GM23338 (cell line): ENCODE measurements at regions not wholly inside any gene's neighbourhood (a gene's known extent, or its start where the extent isn't known, plus 50 kb on each side); places are given as distances from the start of the nearest gene placed in this dataset.

Experiments used
- ATAC-seq: fragments of 200-7000 bp; cut with Tn5 transposase; 3 replicates; pipeline ENCODE4 v1.9.1; 2020
- DNase-seq: peaks from one replicate; pipeline ENCODE4 v3.0.0-alpha.2; 2015; ENCODE audit warnings: low spot score
- H2AFZ ChIP-seq: fragments of 200-600 bp; sonication (generic); 2 replicates; pipeline ENCODE4 v1.8.0; 2016; ENCODE audit warnings: antibody characterized with exemption, mild to moderate bottlenecking, moderate library complexity
- H3F3A ChIP-seq: fragments of 200-600 bp; sonication (generic); replicated peaks from 2 replicates; pipeline ENCODE4 v1.8.0; 2017; ENCODE audit warnings: antibody characterized with exemption, mixed run types, low read depth
- H3K27ac ChIP-seq: fragments of 200-600 bp; sonication (generic); 2 replicates; pipeline ENCODE4 v1.6.1; 2016; ENCODE audit warnings: low read depth
- H3K27me3 ChIP-seq: fragments of 200-600 bp; sonication (generic); 2 replicates; pipeline ENCODE4 v1.8.0; 2016; ENCODE audit warnings: mild to moderate bottlenecking, mixed run types, moderate library complexity; ENCODE audit not compliant: insufficient read depth
- H3K36me3 ChIP-seq: fragments of 200-600 bp; sonication (generic); 2 replicates; pipeline ENCODE4 v1.8.0; 2016; ENCODE audit warnings: mild to moderate bottlenecking; ENCODE audit not compliant: insufficient read depth
- H3K4me1 ChIP-seq: fragments of 200-600 bp; sonication (generic); 2 replicates; pipeline ENCODE4 v1.8.0; 2016; ENCODE audit warnings: mild to moderate bottlenecking, moderate library complexity; ENCODE audit not compliant: insufficient read depth
- H3K4me2 ChIP-seq: fragments of 200-600 bp; sonication (generic); 2 replicates; pipeline ENCODE4 v1.7.1; 2017; ENCODE audit warnings: mixed run types
- H3K4me3 ChIP-seq: fragments of 200-600 bp; sonication (generic); 2 replicates; pipeline ENCODE4 v1.6.1; 2016; ENCODE audit warnings: mixed run types
- H3K79me2 ChIP-seq: fragments of 200-600 bp; sonication (generic); replicated peaks from 2 replicates; pipeline ENCODE4 v1.8.0; 2017; ENCODE audit warnings: mild to moderate bottlenecking; ENCODE audit not compliant: insufficient read depth
- H3K9me2 ChIP-seq: fragments of 200-600 bp; sonication (generic); 2 replicates; pipeline ENCODE4 v1.8.0; 2017; ENCODE audit not compliant: insufficient read depth
- H4K20me1 ChIP-seq: fragments of 200-600 bp; sonication (generic); replicated peaks from 2 replicates; pipeline ENCODE4 v1.8.0; 2017; ENCODE audit warnings: mild to moderate bottlenecking; ENCODE audit not compliant: insufficient read depth
- H3K27ac Mint-ChIP-seq: 2 replicates; pipeline ENCODE4 v1.8.0; 2020; ENCODE audit warnings: inconsistent platforms, mild to moderate bottlenecking, moderate library complexity, mixed read lengths
- H3K27me3 Mint-ChIP-seq: 3 replicates; pipeline ENCODE4 v1.8.0; 2022; ENCODE audit warnings: low read depth, mild to moderate bottlenecking, moderate library complexity, mixed read lengths, inconsistent platforms; ENCODE audit not compliant: insufficient read depth, poor library complexity
- H3K36me3 Mint-ChIP-seq: 3 replicates; pipeline ENCODE4 v1.8.0; 2021; ENCODE audit warnings: low read depth, mild to moderate bottlenecking, inconsistent platforms, moderate library complexity, mixed read lengths
- H3K4me1 Mint-ChIP-seq: 3 replicates; pipeline ENCODE4 v1.8.0; 2020; ENCODE audit warnings: mild to moderate bottlenecking, inconsistent platforms, mixed read lengths
- H3K4me3 Mint-ChIP-seq: 3 replicates; pipeline ENCODE4 v1.8.0; 2021; ENCODE audit warnings: moderate library complexity, mild to moderate bottlenecking, inconsistent platforms, mixed read lengths
- H3K9me3 Mint-ChIP-seq: 3 replicates; pipeline ENCODE4 v1.8.0; 2020; ENCODE audit warnings: moderate library complexity, mild to moderate bottlenecking, inconsistent platforms, mixed read lengths
- CREB1 ChIP-seq: fragments of 250-450 bp; sonication (Bioruptor Pico); IDR thresholded peaks from 2 replicates; pipeline ENCODE4 v1.5.0; 2020; ENCODE audit warnings: low read depth, mild to moderate bottlenecking, moderate library complexity
- ETS1 ChIP-seq: IDR thresholded peaks from 2 replicates; pipeline ENCODE4 v1.6.1; 2016; ENCODE audit warnings: antibody characterized with exemption
- EZH2 ChIP-seq: fragments of 200-600 bp; sonication (generic); IDR thresholded peaks from one replicate; pipeline ENCODE4 v1.8.0; 2017; ENCODE audit warnings: antibody characterized with exemption, mild to moderate bottlenecking, low read depth; ENCODE audit not compliant: unreplicated experiment
- EZH2phosphoT487 ChIP-seq: fragments of 200-600 bp; sonication (generic); IDR thresholded peaks from one replicate; pipeline ENCODE4 v1.8.1; 2018; ENCODE audit warnings: antibody characterized with exemption; ENCODE audit not compliant: unreplicated experiment
- JUNB ChIP-seq: IDR thresholded peaks from one replicate; pipeline ENCODE4 v1.6.1; 2016; ENCODE audit warnings: antibody characterized with exemption; ENCODE audit not compliant: unreplicated experiment
- REST ChIP-seq: IDR thresholded peaks from one replicate; pipeline ENCODE4 v1.6.1; 2018; ENCODE audit warnings: antibody characterized with exemption; ENCODE audit not compliant: unreplicated experiment
- STAT1 ChIP-seq: IDR thresholded peaks from one replicate; pipeline ENCODE4 v1.6.1; 2016; ENCODE audit warnings: antibody characterized with exemption; ENCODE audit not compliant: unreplicated experiment
- ZNF114 ChIP-seq: fragments of 250-450 bp; sonication (Bioruptor Pico); IDR thresholded peaks from 2 replicates; pipeline ENCODE4 v1.5.0; 2020; ENCODE audit warnings: mild to moderate bottlenecking, moderate library complexity
- ZNF462 ChIP-seq: fragments of 250-450 bp; sonication (Bioruptor Pico); IDR thresholded peaks from 2 replicates; pipeline ENCODE4 v1.5.0; 2020; ENCODE audit warnings: mild to moderate bottlenecking, moderate library complexity

GRCh38 chr11:37378958-37379357, 780.9 kb upstream of the RAG2 start (continued):
- TF ChIP-seq ETS1 (no peak), STAT1 (no peak)

- H3K27ac ChIP-seq, result no peak overlapping the region
- no peaks in the 10 kb centered on the region for H3K79me2 ChIP-seq
- H3K4me3 ChIP-seq, result no peak overlapping the region
- H3K36me3 ChIP-seq, result peaks cover 12% of the 10 kb centered on the region; the same call in 1 of the 2 replicates
- H3K4me3 Mint-ChIP-seq, result no peak overlapping the region
- TF ChIP-seq CREB1 (no peak), JUNB (no peak), ETS1 (no peak), ZNF114 (CRISPR knock-in tag) (no peak), REST (no peak), ZNF462 (no peak), EZH2phosphoT487 (no peak), EZH2 (no peak)
- H3K27me3 Mint-ChIP-seq, result no peaks in the 10 kb centered on the region
- DNase-seq (no peak), ATAC-seq (no peak)
- H3K9me3 Mint-ChIP-seq, result peaks cover 87% of the 10 kb centered on the region
- H3K9me2 ChIP-seq, result no peaks in the 10 kb centered on the region
- no peaks in the 10 kb centered on the region for H3F3A ChIP-seq
- H3K4me1 Mint-ChIP-seq, result no peaks in the 10 kb centered on the region
- no peak overlapping the region for H3K4me2 ChIP-seq
- no peak overlapping the region for H3K27ac Mint-ChIP-seq
- no peaks in the 10 kb centered on the region for H4K20me1 ChIP-seq
- peaks cover 16% of the 10 kb centered on the region; the same call in 1 of the 3 replicates for H3K36me3 Mint-ChIP-seq
- no peaks in the 10 kb centered on the region for H3K27me3 ChIP-seq
- H3K4me1 ChIP-seq, result no peaks in the 10 kb centered on the region
- H2AFZ ChIP-seq, result no peak overlapping the region
Observed at GRCh38 chr11:37372667-37373066, 774.6 kb upstream of the RAG2 start.
